B cell (primary cell): ENCODE measurements at regions not wholly inside any gene's neighbourhood (a gene's known extent, or its start where the extent isn't known, plus 50 kb on each side); places are given as distances from the start of the nearest gene placed in this dataset.

ENCODE experiments used
- CTCF ChIP-seq: fragments of 200-600 bp; IDR thresholded peaks from one replicate; pipeline ENCODE4 v1.8.0; 2022; ENCODE audit warnings: antibody characterized with exemption, mild to moderate bottlenecking
- EZH2 ChIP-seq: IDR thresholded peaks from 2 replicates; pipeline ENCODE4 v1.6.1; 2012; ENCODE audit warnings: borderline replicate concordance, low read depth, mild to moderate bottlenecking, moderate library complexity, low read length; ENCODE audit not compliant: insufficient read depth, poor library complexity, severe bottlenecking

GRCh38 chr6:40955178-40955545, 83.9 kb downstream of the UNC5CL start:
- no peak for TF ChIP-seq CTCF
- no peak for TF ChIP-seq EZH2
